Nephron progenitor cell (in vitro differentiated cells): ENCODE measurements at regions not wholly inside any gene's neighbourhood (a gene's known extent, or its start where the extent isn't known, plus 50 kb on each side); places are given as distances from the start of the nearest gene placed in this dataset.

Source experiments
- DNase-seq: peaks from one replicate; pipeline ENCODE4 v3.0.0; 2021
- H3K27ac Mint-ChIP-seq: 2 replicates; pipeline ENCODE4 v1.8.0; 2021; ENCODE audit warnings: mild to moderate bottlenecking, moderate library complexity, mixed read lengths
- H3K27me3 Mint-ChIP-seq: 2 replicates; pipeline ENCODE4 v1.8.0; 2021; ENCODE audit warnings: mild to moderate bottlenecking, low read depth, mixed read lengths; ENCODE audit not compliant: poor library complexity
- H3K36me3 Mint-ChIP-seq: 2 replicates; pipeline ENCODE4 v1.8.0; 2021; ENCODE audit warnings: low read depth, mixed read lengths
- H3K4me1 Mint-ChIP-seq: 2 replicates; pipeline ENCODE4 v1.8.0; 2021; ENCODE audit warnings: mixed read lengths
- H3K4me3 Mint-ChIP-seq: 2 replicates; pipeline ENCODE4 v1.8.0; 2021; ENCODE audit warnings: mild to moderate bottlenecking, moderate library complexity, mixed read lengths
- H3K9me3 Mint-ChIP-seq: 2 replicates; pipeline ENCODE4 v1.8.0; 2021; ENCODE audit warnings: mild to moderate bottlenecking, moderate library complexity, mixed read lengths
- CTCF ChIP-seq: fragments of 200-600 bp; sonication (generic); IDR thresholded peaks from 2 replicates; pipeline ENCODE4 v1.5.0; 2021; ENCODE audit warnings: antibody characterized with exemption

GRCh38 chr18:45497595-45498286, 117.5 kb upstream of the SLC14A2 start:
- H3K27ac Mint-ChIP-seq: no peak overlapping the region

DNA sequence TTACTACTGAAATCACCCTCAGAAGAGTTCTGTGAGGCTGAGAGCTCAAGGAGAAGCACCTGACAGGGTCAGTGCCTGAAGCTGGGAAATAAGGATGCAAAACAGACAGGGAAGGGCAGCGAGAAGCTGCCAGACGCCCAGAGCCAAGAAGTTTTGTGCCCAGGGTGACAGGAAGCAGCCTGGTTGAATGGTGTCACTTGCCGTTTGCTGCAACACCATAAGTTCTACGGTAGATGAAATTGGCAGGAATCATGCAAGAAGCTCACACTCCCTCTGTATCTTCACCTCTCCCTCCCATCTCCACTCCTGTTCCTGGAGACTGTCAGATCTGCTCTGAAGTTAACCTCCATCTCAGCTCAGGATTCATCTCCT, 117.0 kb upstream of the SLC14A2 start:
- DNase-seq: no peak
- Mint-ChIP-seq H3K9me3 (no peaks in the 10 kb centered on the region), H3K27ac (no peak overlapping the region), H3K27me3 (peaks cover 8% of the 10 kb centered on the region), H3K36me3 (no peaks in the 10 kb centered on the region), H3K4me3 (no peak overlapping the region), H3K4me1 (peaks cover 18% of the 10 kb centered on the region)
- TF ChIP-seq CTCF: no peak

More at GRCh38 chr18:45497595-45498286, 117.5 kb upstream of the SLC14A2 start:
- Mint-ChIP-seq H3K27me3 (peaks cover 8% of the 10 kb centered on the region), H3K4me3 (no peak overlapping the region), H3K36me3 (no peaks in the 10 kb centered on the region), H3K4me1 (peaks cover 18% of the 10 kb centered on the region), H3K9me3 (no peaks in the 10 kb centered on the region)
- no peak for DNase-seq
- TF ChIP-seq CTCF: no peak

- H3K4me3 Mint-ChIP-seq: no peak overlapping the region
Observed at GRCh38 chr18:45503990-45504389, 111.3 kb upstream of the SLC14A2 start.

GRCh38 chr18:45505497-45506206, 109.6 kb upstream of the SLC14A2 start:
- Mint-ChIP-seq H3K9me3 (peaks cover 29% of the 10 kb centered on the region), H3K27me3 (peaks cover 5% of the 10 kb centered on the region), H3K4me1 (peaks cover 30% of the 10 kb centered on the region), H3K4me3 (no peak overlapping the region), H3K27ac (peak overlapping the region; percentile 60), H3K36me3 (peaks cover 4% of the 10 kb centered on the region)
- DNase-seq: no peak
- no peak for TF ChIP-seq CTCF

More at GRCh38 chr18:45503990-45504389, 111.3 kb upstream of the SLC14A2 start:
- Mint-ChIP-seq H3K36me3 (peaks cover 4% of the 10 kb centered on the region), H3K27me3 (peaks cover 3% of the 10 kb centered on the region), H3K9me3 (peaks cover 25% of the 10 kb centered on the region), H3K4me1 (peaks cover 26% of the 10 kb centered on the region), H3K27ac (no peak overlapping the region)
- no peak for TF ChIP-seq CTCF
- DNase-seq: no peak

- Mint-ChIP-seq H3K4me1 (peaks cover 43% of the 10 kb centered on the region), H3K27me3 (peaks cover 7% of the 10 kb centered on the region), H3K4me3 (no peak overlapping the region), H3K36me3 (peaks cover 4% of the 10 kb centered on the region), H3K27ac (no peak overlapping the region), H3K9me3 (peaks cover 29% of the 10 kb centered on the region)
- no peak for DNase-seq
- TF ChIP-seq CTCF: no peak
Observed at GRCh38 chr18:45506951-45507350, 108.3 kb upstream of the SLC14A2 start.
